MCF 10A (cell line): ENCODE measurements at regions not wholly inside any gene's neighbourhood (a gene's known extent, or its start where the extent isn't known, plus 50 kb on each side); places are given as distances from the start of the nearest gene placed in this dataset.

Source experiments
- BruUV-seq: library from RNA; stranded (reverse); fragments of 400-500 nt; replicated peaks from 2 replicates; lab custom pipeline; 2021; lab: Mats Ljungman, UMichigan
- CTCF ChIA-PET: fragments of 300-600 bp; sonication (Branson Sonifier 250); formaldehyde crosslinking; extraction: SDS; loops from one replicate; lab custom pipeline; 2021; ENCODE audit warnings: antibody characterized with exemption, inconsistent platforms; lab: Yijun Ruan, JAX
- POLR2A ChIA-PET: fragments of 300-600, 350-650 bp; sonication (Branson Sonifier 250); formaldehyde crosslinking; extraction: SDS; loops from one replicate; lab custom pipeline; 2020; ENCODE audit warnings: antibody characterized with exemption, inconsistent platforms; lab: Yijun Ruan, JAX
- DNase-seq: peaks from one replicate; pipeline ENCODE4 v3.0.0-alpha.2; 2018; ENCODE audit not compliant: unreplicated experiment
- H3K27ac Mint-ChIP-seq: one replicate; pipeline ENCODE4 v1.8.0; 2022; ENCODE audit warnings: mild to moderate bottlenecking, low read depth, mixed read lengths; ENCODE audit not compliant: unreplicated experiment
- H3K27me3 Mint-ChIP-seq: one replicate; pipeline ENCODE4 v1.8.0; 2022; ENCODE audit warnings: mixed read lengths; ENCODE audit not compliant: insufficient read depth, unreplicated experiment
- H3K36me3 Mint-ChIP-seq: one replicate; pipeline ENCODE4 v1.8.0; 2022; ENCODE audit warnings: mild to moderate bottlenecking, moderate library complexity, mixed read lengths; ENCODE audit not compliant: insufficient read depth, unreplicated experiment
- H3K4me1 Mint-ChIP-seq: one replicate; pipeline ENCODE4 v1.8.0; 2022; ENCODE audit warnings: mixed read lengths; ENCODE audit not compliant: insufficient read depth, unreplicated experiment
- H3K4me3 Mint-ChIP-seq: one replicate; pipeline ENCODE4 v1.8.0; 2022; ENCODE audit warnings: mild to moderate bottlenecking, moderate library complexity, mixed read lengths; ENCODE audit not compliant: unreplicated experiment
- H3K9me3 Mint-ChIP-seq: one replicate; pipeline ENCODE4 v1.8.0; 2022; ENCODE audit warnings: mixed read lengths; ENCODE audit not compliant: unreplicated experiment
- CTCF ChIP-seq: fragments of 200-600 bp; IDR thresholded peaks from one replicate; pipeline ENCODE4 v1.8.0; 2022; ENCODE audit warnings: antibody characterized with exemption, mild to moderate bottlenecking; ENCODE audit not compliant: unreplicated experiment
- intact Hi-C: fragments of 100-400 bp; cut with micrococcal nuclease; formaldehyde crosslinking; loops from 2 replicates; pipeline ENCODE4 v1.14.1; 2022

- no peak for TF ChIP-seq CTCF
- ChIA-PET CTCF (interaction anchor here (0.6 kb wide), 1 partner anchor 361 kb away, joined by 5 read pairs; no protein-coding TSS in a partner anchor), POLR2A (no interaction called here)
- intact Hi-C loops: no loop called here
- no TSS peak for BruUV-seq
- no peaks in the 10 kb centered on the region for H3K36me3 Mint-ChIP-seq
- no peaks in the 10 kb centered on the region for H3K9me3 Mint-ChIP-seq
- no peak overlapping the region for H3K27ac Mint-ChIP-seq
- H3K4me3 Mint-ChIP-seq: no peak overlapping the region
- H3K4me1 Mint-ChIP-seq: no peaks in the 10 kb centered on the region
- DNase-seq: no peak
- H3K27me3 Mint-ChIP-seq: peaks cover 13% of the 10 kb centered on the region
Observed at GRCh38 chr2:41314511-41315070, 733.2 kb upstream of the PKDCC start.

DNA sequence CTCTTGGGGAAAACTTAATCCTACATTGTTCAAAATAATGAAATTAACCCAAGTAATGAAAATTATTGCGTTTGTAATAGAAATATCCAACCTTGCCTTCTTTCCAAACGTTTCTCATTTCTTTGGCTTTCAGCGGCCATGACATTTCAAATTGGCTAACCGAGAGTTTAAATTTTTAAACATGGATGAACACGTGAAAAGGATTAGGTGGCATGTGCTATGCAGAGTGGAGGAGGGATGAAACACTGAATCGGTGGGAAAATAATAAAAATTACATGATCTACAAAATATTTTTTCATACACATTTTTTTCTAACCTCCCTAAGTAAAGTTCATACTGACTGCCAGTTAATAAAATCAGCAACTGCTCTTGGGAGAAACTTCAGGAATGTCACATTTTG lies 728.4 kb upstream of the PKDCC start:
- Mint-ChIP-seq H3K9me3 (no peaks in the 10 kb centered on the region), H3K27me3 (peaks cover 4% of the 10 kb centered on the region), H3K4me1 (no peaks in the 10 kb centered on the region), H3K27ac (no peak overlapping the region), H3K36me3 (no peaks in the 10 kb centered on the region), H3K4me3 (no peak overlapping the region)
- no peak for DNase-seq
- ChIA-PET CTCF (no interaction called here), POLR2A (interaction anchor here (0.6 kb wide), 1 partner anchor 826 kb away, joined by 3 read pairs; no protein-coding TSS in a partner anchor)
- no TSS peak for BruUV-seq
- no peak for TF ChIP-seq CTCF
- intact Hi-C loops: no loop called here

- ChIA-PET POLR2A (no interaction called here), CTCF (interaction anchor here (0.8 to 0.9 kb wide), 2 partner anchors 18 to 377 kb away, joined by 3 to 4 read pairs; no protein-coding TSS in a partner anchor)
- Mint-ChIP-seq H3K4me1 (no peaks in the 10 kb centered on the region), H3K36me3 (no peaks in the 10 kb centered on the region), H3K4me3 (no peak overlapping the region), H3K27me3 (peaks cover 15% of the 10 kb centered on the region), H3K27ac (no peak overlapping the region), H3K9me3 (no peaks in the 10 kb centered on the region)
- BruUV-seq: no TSS peak
- DNase-seq: no peak
- intact Hi-C loops: no loop called here
- no peak for TF ChIP-seq CTCF
Observed at GRCh38 chr2:41320491-41320890, 727.3 kb upstream of the PKDCC start.

- H3K27ac Mint-ChIP-seq: no peak overlapping the region
- H3K36me3 Mint-ChIP-seq: no peaks in the 10 kb centered on the region
- H3K27me3 Mint-ChIP-seq: peaks cover 20% of the 10 kb centered on the region
- no TSS peak for BruUV-seq
- ChIA-PET CTCF (interaction anchor here (0.5 to 0.9 kb wide), 3 partner anchors 17 to 377 kb away, joined by 3 to 4 read pairs (median 3); no protein-coding TSS in a partner anchor), POLR2A (no interaction called here)
- DNase-seq: no peak
- no peaks in the 10 kb centered on the region for H3K9me3 Mint-ChIP-seq
- intact Hi-C loops: no loop called here
- no peaks in the 10 kb centered on the region for H3K4me1 Mint-ChIP-seq
- TF ChIP-seq CTCF: no peak
- no peak overlapping the region for H3K4me3 Mint-ChIP-seq
Observed at GRCh38 chr2:41321351-41321750, 726.5 kb upstream of the PKDCC start.
